GM12878 (cell line): ENCODE measurements at regions not wholly inside any gene's neighbourhood (a gene's known extent, or its start where the extent isn't known, plus 50 kb on each side); places are given as distances from the start of the nearest gene placed in this dataset.

ENCODE experiments used
- ATAC-seq: fragments of 200-7000 bp; cut with Tn5 transposase; 3 replicates; pipeline ENCODE4 v1.9.1; 2020; ENCODE audit warnings: mild to moderate bottlenecking, moderate library complexity
- BruUV-seq: library from RNA; stranded (reverse); fragments of 400-500 nt; replicated peaks from 2 replicates; lab custom pipeline; 2021; lab: Mats Ljungman, UMichigan
- CTCF ChIA-PET: fragments of 300-600 bp; sonication (Branson Sonifier 250); formaldehyde crosslinking; extraction: SDS; loops from one replicate; lab custom pipeline; 2021; ENCODE audit warnings: inconsistent platforms; lab: Yijun Ruan, JAX
- POLR2A ChIA-PET: fragments of 350-600 bp; formaldehyde crosslinking; extraction: SDS; loops from one replicate; lab custom pipeline; 2021; ENCODE audit warnings: inconsistent platforms; lab: Charles Lee
- RAD21 ChIA-PET: fragments of 300-600 bp; sonication (Branson Sonifier 250); formaldehyde crosslinking; loops from one replicate; lab custom pipeline; 2023; ENCODE audit warnings: antibody characterized with exemption; ENCODE audit not compliant: unreplicated experiment; lab: Charles Lee
- SMC1A ChIA-PET: fragments of 300-600 bp; sonication (Branson Sonifier 250); formaldehyde crosslinking; loops from one replicate; lab custom pipeline; 2023; ENCODE audit not compliant: unreplicated experiment, uncharacterized antibody; lab: Charles Lee
- DNase-seq: peaks from one replicate; pipeline ENCODE4 v3.0.0-alpha.2; 2011; ENCODE audit warnings: low read depth, low spot score
- FAIRE-seq: peaks from 3 replicates; lab custom pipeline; 2011; peaks lifted over from hg19 to GRCh38; lab: Jason Lieb, UNC
- H2AFZ ChIP-seq: 2 replicates; pipeline ENCODE4 v1.6.0; 2011; ENCODE audit warnings: low read depth, low read length, control low read depth; ENCODE audit not compliant: control insufficient read depth
- H3K27ac ChIP-seq: 2 replicates; pipeline ENCODE4 v1.5.1; 2011; ENCODE audit warnings: control low read depth; ENCODE audit not compliant: control insufficient read depth, insufficient read depth
- H3K27me3 ChIP-seq, 2 experiments: replicated peaks in 1 of 2; 2 replicates each; pipeline versions ENCODE4 v1.6.0 to v1.6.1; 2011; ENCODE audit warnings: low read length in 1 of 2; ENCODE audit not compliant: control insufficient read depth in 2 of 2, insufficient read depth in 2 of 2
- H3K36me3 ChIP-seq, 2 experiments: 2 replicates each; pipeline ENCODE4 v1.5.1; 2011; ENCODE audit warnings: low read length in 1 of 2; ENCODE audit not compliant: control insufficient read depth in 2 of 2, insufficient read depth in 2 of 2
- H3K4me1 ChIP-seq: 2 replicates; pipeline ENCODE4 v1.6.1; 2011; ENCODE audit warnings: mild to moderate bottlenecking, low read length, moderate library complexity, mixed read lengths; ENCODE audit not compliant: control insufficient read depth, insufficient read depth
- H3K4me2 ChIP-seq: 2 replicates; pipeline ENCODE4 v1.6.0; 2011; ENCODE audit warnings: control low read depth; ENCODE audit not compliant: control insufficient read depth, insufficient read depth
- H3K4me3 ChIP-seq: fragments of 200-600 bp; sonication (generic); 2 replicates; pipeline ENCODE4 v1.5.1; 2016
- H3K79me2 ChIP-seq: 2 replicates; pipeline ENCODE4 v1.6.0; 2011; ENCODE audit warnings: low read length; ENCODE audit not compliant: control insufficient read depth, insufficient read depth
- H3K9ac ChIP-seq: 2 replicates; pipeline ENCODE4 v1.8.0; 2011; ENCODE audit warnings: low read length, control low read depth, mixed read lengths; ENCODE audit not compliant: control insufficient read depth, insufficient read depth
- H3K9me3 ChIP-seq: replicated peaks from 3 replicates; pipeline ENCODE4 v1.5.1; 2011; ENCODE audit warnings: mild to moderate bottlenecking, low read length; ENCODE audit not compliant: control insufficient read depth, insufficient read depth
- H4K20me1 ChIP-seq: 2 replicates; pipeline ENCODE4 v1.6.0; 2011; ENCODE audit not compliant: control insufficient read depth, insufficient read depth
- ATF2 ChIP-seq: IDR thresholded peaks from 2 replicates; pipeline ENCODE4 v1.6.1; 2012; ENCODE audit warnings: low read length, inconsistent platforms
- BRCA1 ChIP-seq: IDR thresholded peaks from 2 replicates; pipeline ENCODE4 v1.6.1; 2011; ENCODE audit warnings: low read depth, low read length, improper control_type of control experiment
- EED ChIP-seq: sonication (generic); IDR thresholded peaks from 2 replicates; pipeline ENCODE4 v1.6.1; 2016; ENCODE audit warnings: antibody characterized with exemption, low read depth
- ELK1 ChIP-seq: IDR thresholded peaks from 2 replicates; pipeline ENCODE4 v1.6.1; 2012; ENCODE audit warnings: low read depth, low read length, improper control_type of control experiment
- EP300 ChIP-seq, 2 experiments: fragments of 150-350 bp in 1 of 2; IDR thresholded peaks; 2 replicates each; pipeline ENCODE4 v1.6.1; 2011 to 2012; ENCODE audit warnings: low read depth in 2 of 2, low read length in 2 of 2, borderline replicate concordance in 1 of 2, improper control_type of control experiment in 1 of 2, inconsistent platforms in 1 of 2; ENCODE audit not compliant: control insufficient read depth in 1 of 2
- FOXK2 ChIP-seq: fragments of 450-650 bp; IDR thresholded peaks from 2 replicates; pipeline ENCODE4 v1.6.1; 2017; ENCODE audit warnings: mild to moderate bottlenecking, moderate library complexity
- HCFC1 ChIP-seq: fragments of 150-350 bp; IDR thresholded peaks from 2 replicates; pipeline ENCODE4 v1.6.1; 2014; ENCODE audit warnings: low read length
- HDGF ChIP-seq: fragments of 450-650 bp; IDR thresholded peaks from 2 replicates; pipeline ENCODE4 v1.6.1; 2016; ENCODE audit warnings: antibody characterized with exemption
- MEF2A ChIP-seq: IDR thresholded peaks from 2 replicates; pipeline ENCODE4 v1.6.1; 2011; ENCODE audit warnings: low read depth, mild to moderate bottlenecking, low read length, moderate library complexity; ENCODE audit not compliant: insufficient read depth
- NR2C1 ChIP-seq: fragments of 450-650 bp; IDR thresholded peaks from 2 replicates; pipeline ENCODE4 v1.6.1; 2017; ENCODE audit warnings: antibody characterized with exemption, mild to moderate bottlenecking, moderate library complexity
- NR2C2 ChIP-seq: IDR thresholded peaks from 2 replicates; pipeline ENCODE4 v1.6.1; 2011; ENCODE audit warnings: borderline replicate concordance, low read depth; ENCODE audit not compliant: control insufficient read depth, insufficient read length
- PAX5 ChIP-seq: IDR thresholded peaks from 2 replicates; pipeline ENCODE4 v1.6.1; 2011; ENCODE audit warnings: low read depth, low read length, borderline replicate concordance
- POLR2AphosphoS2 ChIP-seq: IDR thresholded peaks from 2 replicates; pipeline ENCODE4 v1.6.1; 2011; ENCODE audit warnings: low read depth, mild to moderate bottlenecking, low read length, improper control_type of control experiment, moderate library complexity
- RUNX3 ChIP-seq: IDR thresholded peaks from 2 replicates; pipeline ENCODE4 v1.6.1; 2012; ENCODE audit warnings: low read length, inconsistent platforms
- SMC3 ChIP-seq: IDR thresholded peaks from 2 replicates; pipeline ENCODE4 v1.6.1; 2011; ENCODE audit warnings: low read length, improper control_type of control experiment, borderline replicate concordance
- TAF1 ChIP-seq: IDR thresholded peaks from 2 replicates; pipeline ENCODE4 v1.6.1; 2011; ENCODE audit warnings: mild to moderate bottlenecking, low read depth, low read length, borderline replicate concordance
- WGBS: methylation state at CpG from one replicate; pipeline ENCODE4 v1.1.6; 2016; ENCODE audit warnings: low lambda C conversion rate; ENCODE audit not compliant: insufficient replicate concordance, insufficient coverage; ENCODE audit errors: missing lambda C conversion rate; 5-methylcytosine and 5-hydroxymethylcytosine counted together
- in situ Hi-C: fragments of 300-500 bp; cut with MboI; formaldehyde crosslinking; loops from 9 replicates; pipeline ENCODE4 v1.14.3; 2018; ENCODE audit warnings: mixed read lengths
- intact Hi-C: fragments of 100-400 bp; cut with micrococcal nuclease; formaldehyde crosslinking; loops from one replicate; pipeline ENCODE4 v1.14.2; 2022; ENCODE audit not compliant: unreplicated experiment

GRCh38 chr10:78173360-78174015, 139.8 kb downstream of the RPS24 start:
- RAD21 ChIA-PET = no interaction called here
- no TSS peak for BruUV-seq
- DNase-seq (no peak), ATAC-seq (no peak), FAIRE-seq (no peak)
- WGBS = 15% methylated on average over 6 of the region's 6 CpGs
- Histone ChIP-seq H3K9ac (no peak overlapping the region), H3K4me1 (no peaks in the 10 kb centered on the region), H3K36me3 (no peaks in the 10 kb centered on the region), H3K27me3 (peaks cover 1 to 3% of the 10 kb centered on the region in 2 experiments; a peak in 3 of 4 replicates), H3K4me2 (no peak overlapping the region), H4K20me1 (no peaks in the 10 kb centered on the region), H2AFZ (no peak overlapping the region), H3K4me3 (no peak overlapping the region), H3K27ac (no peak overlapping the region), H3K79me2 (no peaks in the 10 kb centered on the region), H3K9me3 (no peaks in the 10 kb centered on the region)
- SMC1A ChIA-PET = no interaction called here
- CTCF ChIA-PET = no interaction called here
- intact Hi-C loops = no loop called here
- in situ Hi-C loops = no loop called here
- TF ChIP-seq PAX5 = no peak
- TF ChIP-seq ELK1 = no peak
- TF ChIP-seq BRCA1 = no peak
- no peak for TF ChIP-seq MEF2A
- no peak for TF ChIP-seq EP300 (IDR thresholded peaks at IDR 0.05; ENCODE audit: borderline replicate concordance in 1 of 2, control insufficient read depth in 1 of 2, low read depth in 2 of 2, low read length in 2 of 2)
- no peak for TF ChIP-seq NR2C1
- no peak for TF ChIP-seq RUNX3
- TF ChIP-seq TAF1 = no peak
- no peak for TF ChIP-seq HCFC1
- no peak for TF ChIP-seq NR2C2
- TF ChIP-seq ATF2 = no peak
- no peak for TF ChIP-seq POLR2AphosphoS2
- no peak for TF ChIP-seq SMC3
- no peak for TF ChIP-seq EED
- no peak for TF ChIP-seq FOXK2
- TF ChIP-seq HDGF = no peak
- POLR2A ChIA-PET = no interaction called here
